WTC11 (cell line): ENCODE measurements at regions not wholly inside any gene's neighbourhood (a gene's known extent, or its start where the extent isn't known, plus 50 kb on each side); places are given as distances from the start of the nearest gene placed in this dataset.

ENCODE experiments used
- ATAC-seq: fragments of 200-7000 bp; cut with Tn5 transposase; 2 replicates; pipeline ENCODE4 v1.10.0; 2021; ENCODE audit warnings: mild to moderate bottlenecking, moderate library complexity
- CTCF ChIA-PET: fragments of 300-600 bp; sonication (Branson Sonifier 250); formaldehyde crosslinking; loops from one replicate; lab custom pipeline; 2021; ENCODE audit warnings: antibody characterized with exemption; lab: Charles Lee
- POLR2A ChIA-PET: fragments of 350-600 bp; sonication (Branson Sonifier 250); formaldehyde crosslinking; loops from one replicate; lab custom pipeline; 2021; ENCODE audit warnings: antibody characterized with exemption; lab: Charles Lee
- DNase-seq: peaks from one replicate; pipeline ENCODE4 v3.0.0; 2021; ENCODE audit warnings: low spot score
- H3K27ac Mint-ChIP-seq: 2 replicates; pipeline ENCODE4 v1.8.0; 2021; ENCODE audit warnings: mixed read lengths
- H3K27me3 Mint-ChIP-seq: 2 replicates; pipeline ENCODE4 v1.8.0; 2021; ENCODE audit warnings: low read depth, mild to moderate bottlenecking, moderate library complexity, mixed read lengths
- H3K36me3 Mint-ChIP-seq: 2 replicates; pipeline ENCODE4 v1.8.0; 2021; ENCODE audit warnings: mixed read lengths
- H3K4me1 Mint-ChIP-seq: 2 replicates; pipeline ENCODE4 v1.8.0; 2022; ENCODE audit warnings: mixed read lengths
- H3K4me3 Mint-ChIP-seq: 2 replicates; pipeline ENCODE4 v1.8.0; 2021; ENCODE audit warnings: mild to moderate bottlenecking, moderate library complexity, mixed read lengths
- H3K9me3 Mint-ChIP-seq: 2 replicates; pipeline ENCODE4 v1.8.0; 2021; ENCODE audit warnings: mixed read lengths
- ELF4 ChIP-seq: sonication (generic); formaldehyde crosslinking; IDR thresholded peaks from 2 replicates; pipeline ENCODE4 v1.8.1; 2022; ENCODE audit warnings: low read depth, mild to moderate bottlenecking, moderate library complexity, missing genetic modification reagents
- EMX1 ChIP-seq: fragments of 250-450 bp; sonication (Bioruptor Pico); IDR thresholded peaks from 2 replicates; pipeline ENCODE4 v1.8.0; 2021; ENCODE audit warnings: mild to moderate bottlenecking
- ESRRA ChIP-seq: sonication (generic); formaldehyde crosslinking; IDR thresholded peaks from 2 replicates; pipeline ENCODE4 v1.8.1; 2022; ENCODE audit warnings: mild to moderate bottlenecking, missing genetic modification reagents, borderline replicate concordance
- ETV6 ChIP-seq: sonication (generic); formaldehyde crosslinking; IDR thresholded peaks from 2 replicates; pipeline ENCODE4 v1.8.1; 2022; ENCODE audit warnings: mild to moderate bottlenecking, missing genetic modification reagents
- FOXK1 ChIP-seq: sonication (generic); formaldehyde crosslinking; IDR thresholded peaks from 2 replicates; pipeline ENCODE4 v1.8.0; 2022; ENCODE audit warnings: mild to moderate bottlenecking, moderate library complexity, missing genetic modification reagents
- FOXP1 ChIP-seq: sonication (generic); formaldehyde crosslinking; IDR thresholded peaks from 2 replicates; pipeline ENCODE4 v1.8.0; 2022; ENCODE audit warnings: missing genetic modification reagents, mild to moderate bottlenecking, moderate library complexity, borderline replicate concordance
- IRF2 ChIP-seq: sonication (generic); formaldehyde crosslinking; IDR thresholded peaks from 2 replicates; pipeline ENCODE4 v1.8.0; 2022; ENCODE audit warnings: low read depth, missing genetic modification reagents, borderline replicate concordance
- JUN ChIP-seq: sonication (generic); formaldehyde crosslinking; IDR thresholded peaks from 2 replicates; pipeline ENCODE4 v1.8.0; 2023; ENCODE audit warnings: mild to moderate bottlenecking, missing genetic modification reagents
- NR1H2 ChIP-seq: sonication (generic); formaldehyde crosslinking; IDR thresholded peaks from 2 replicates; pipeline ENCODE4 v1.9.0; 2021; ENCODE audit warnings: mild to moderate bottlenecking, moderate library complexity, missing genetic modification reagents
- NR2C2 ChIP-seq: sonication (generic); formaldehyde crosslinking; IDR thresholded peaks from 2 replicates; pipeline ENCODE4 v1.8.0; 2022; ENCODE audit warnings: mild to moderate bottlenecking, missing genetic modification reagents
- SMAD3 ChIP-seq: sonication (generic); formaldehyde crosslinking; IDR thresholded peaks from 2 replicates; pipeline ENCODE4 v1.8.0; 2022; ENCODE audit warnings: missing genetic modification reagents, mild to moderate bottlenecking, borderline replicate concordance
- SOX15 ChIP-seq: fragments of 250-450 bp; sonication (Bioruptor Pico); IDR thresholded peaks from 2 replicates; pipeline ENCODE4 v1.9.0; 2021; ENCODE audit warnings: mild to moderate bottlenecking
- TCF7 ChIP-seq: sonication (generic); formaldehyde crosslinking; IDR thresholded peaks from 2 replicates; pipeline ENCODE4 v1.8.0; 2022; ENCODE audit warnings: mild to moderate bottlenecking, low read depth, missing genetic modification reagents, moderate library complexity
- ZBTB21 ChIP-seq: sonication (generic); formaldehyde crosslinking; IDR thresholded peaks from 2 replicates; pipeline ENCODE4 v1.8.1; 2023; ENCODE audit warnings: mild to moderate bottlenecking, missing genetic modification reagents, borderline replicate concordance
- ZNF263 ChIP-seq: sonication (generic); formaldehyde crosslinking; IDR thresholded peaks from 2 replicates; pipeline ENCODE4 v1.8.1; 2022; ENCODE audit warnings: low read depth, mild to moderate bottlenecking, moderate library complexity, missing genetic modification reagents
- ZNF317 ChIP-seq: sonication (generic); formaldehyde crosslinking; IDR thresholded peaks from 2 replicates; pipeline ENCODE4 v1.8.1; 2023; ENCODE audit warnings: low read depth, mild to moderate bottlenecking, moderate library complexity, missing genetic modification reagents, borderline replicate concordance
- ZNF416 ChIP-seq: fragments of 250-450 bp; sonication (Bioruptor Pico); IDR thresholded peaks from 2 replicates; pipeline ENCODE4 v1.9.0; 2021; ENCODE audit warnings: mild to moderate bottlenecking, inconsistent platforms
- TF ChIP-seq, protein P1 (sequence below): sonication (generic); formaldehyde crosslinking; IDR thresholded peaks from 2 replicates; pipeline ENCODE4 v1.8.0; 2022; ENCODE audit warnings: mild to moderate bottlenecking, missing genetic modification reagents
- TF ChIP-seq, protein P2 (sequence below): fragments of 250-450 bp; sonication (Bioruptor Pico); IDR thresholded peaks from 2 replicates; pipeline ENCODE4 v2.1.2; 2022; ENCODE audit warnings: mild to moderate bottlenecking, moderate library complexity
- TF ChIP-seq, protein P3 (sequence below): fragments of 250-450 bp; sonication (Bioruptor Pico); conservative IDR thresholded peaks from 2 replicates; pipeline ENCODE4 v1.9.0; 2021; ENCODE audit warnings: mild to moderate bottlenecking

DNA sequence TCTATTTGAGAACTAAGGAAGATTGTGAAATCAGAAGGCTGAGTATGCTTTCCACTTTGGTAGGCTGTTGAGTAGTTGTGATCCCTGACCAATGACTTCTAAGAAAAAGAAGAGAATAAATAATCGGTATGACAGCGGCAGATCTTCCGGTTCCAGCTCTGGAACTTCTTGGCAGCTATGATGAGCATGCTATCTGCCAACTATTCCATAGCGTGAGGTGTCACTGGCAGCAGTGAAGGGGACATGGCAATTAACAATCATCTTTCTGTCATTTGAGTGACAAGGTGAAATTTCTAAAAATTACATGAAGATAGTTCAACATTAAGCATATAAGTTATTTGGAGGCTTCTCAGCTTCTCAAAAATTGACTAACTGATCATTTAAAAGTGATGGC lies 140.1 kb upstream of the NETO1 start (continued):
- TF ChIP-seq SMAD3 (CRISPR knock-in tag) (no peak), ESRRA (CRISPR knock-in tag) (no peak), TCF7 (no peak), NR1H2 (no peak), ZNF263 (CRISPR knock-in tag) (no peak), JUN (CRISPR knock-in tag) (no peak)

DNA sequence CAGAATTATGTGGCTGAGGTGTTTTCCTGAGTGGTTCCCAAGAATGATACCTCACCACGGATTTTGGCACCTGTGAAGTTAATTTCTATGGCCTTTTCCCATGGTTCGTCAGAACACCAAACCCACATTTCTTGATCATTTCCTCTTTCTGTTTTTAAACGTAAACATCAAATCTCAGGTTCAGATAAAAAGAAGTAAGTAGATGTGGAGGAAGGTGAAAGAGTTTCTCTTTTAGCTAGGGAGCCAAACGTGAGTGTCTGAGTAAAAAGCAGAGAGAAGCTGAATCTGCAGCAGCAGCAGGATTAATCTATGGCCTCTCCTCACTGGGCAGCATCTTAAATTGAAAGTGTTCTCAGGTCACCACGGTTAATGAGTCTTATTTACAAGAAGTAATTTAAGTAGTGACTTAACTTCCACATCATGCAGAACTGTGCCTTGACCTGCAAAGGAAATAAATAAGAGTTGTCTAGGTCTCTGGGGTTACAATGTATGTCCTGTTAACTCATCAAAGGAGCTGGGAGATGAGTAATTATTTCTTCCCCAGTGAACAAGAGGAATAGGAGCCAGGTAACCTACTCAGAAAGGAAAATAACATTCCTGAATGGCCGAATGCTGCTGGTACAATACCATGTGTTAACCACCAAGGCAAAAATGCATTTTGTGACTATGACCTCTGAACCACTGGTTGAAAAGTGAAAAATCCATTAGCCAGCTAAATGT lies 139.6 kb upstream of the NETO1 start:
- no peak for ATAC-seq
- no peak overlapping the region for H3K4me3 Mint-ChIP-seq

DNA sequence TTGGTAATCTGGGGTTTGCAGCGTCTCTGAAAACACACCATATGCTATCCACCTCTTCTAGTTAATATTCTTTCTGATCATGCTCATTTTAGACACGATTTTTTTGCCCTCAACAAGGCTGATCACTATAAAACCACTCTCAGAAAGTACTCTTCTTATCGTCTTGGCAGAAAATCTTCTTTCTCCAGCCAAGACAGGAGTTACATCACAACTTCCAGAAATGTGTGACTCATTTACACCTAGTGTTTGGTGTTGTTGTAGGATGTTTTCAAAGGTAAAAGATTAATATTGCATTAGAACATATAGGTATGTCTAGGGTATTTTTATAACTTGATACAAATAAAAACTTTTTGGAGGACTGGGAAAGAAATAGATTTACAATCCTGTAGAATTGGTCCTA lies 138.5 kb upstream of the NETO1 start:
- TF ChIP-seq JUN (CRISPR knock-in tag) (no peak), NR2C2 (CRISPR knock-in tag) (no peak), ZNF416 (no peak), ETV6 (CRISPR knock-in tag) (no peak), FOXP1 (CRISPR knock-in tag) (no peak), ZNF317 (CRISPR knock-in tag) (no peak), ZBTB21 (CRISPR knock-in tag) (no peak), SOX15 (CRISPR knock-in tag) (no peak), ELF4 (no peak)
- TF ChIP-seq, protein P1, sequence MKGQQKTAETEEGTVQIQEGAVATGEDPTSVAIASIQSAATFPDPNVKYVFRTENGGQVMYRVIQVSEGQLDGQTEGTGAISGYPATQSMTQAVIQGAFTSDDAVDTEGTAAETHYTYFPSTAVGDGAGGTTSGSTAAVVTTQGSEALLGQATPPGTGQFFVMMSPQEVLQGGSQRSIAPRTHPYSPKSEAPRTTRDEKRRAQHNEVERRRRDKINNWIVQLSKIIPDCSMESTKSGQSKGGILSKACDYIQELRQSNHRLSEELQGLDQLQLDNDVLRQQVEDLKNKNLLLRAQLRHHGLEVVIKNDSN (CRISPR knock-in tag), result no peak
- ChIA-PET CTCF (no interaction called here), POLR2A (no interaction called here)
- H3K36me3 Mint-ChIP-seq, result no peaks in the 10 kb centered on the region
- no peak overlapping the region for H3K4me3 Mint-ChIP-seq
- no peak for DNase-seq
- H3K27me3 Mint-ChIP-seq, result no peaks in the 10 kb centered on the region
- H3K27ac Mint-ChIP-seq, result no peak overlapping the region
- no peaks in the 10 kb centered on the region for H3K9me3 Mint-ChIP-seq
- no peaks in the 10 kb centered on the region; the same call in 1 of the 2 replicates for H3K4me1 Mint-ChIP-seq
- ATAC-seq, result no peak

More for the DNA sequence above, 139.6 kb upstream of the NETO1 start:
- H3K4me1 Mint-ChIP-seq, result no peaks in the 10 kb centered on the region; the same call in 1 of the 2 replicates
- no peak for DNase-seq
- H3K27ac Mint-ChIP-seq, result peak overlapping the region; percentile 57; the same call in 1 of the 2 replicates
- no peaks in the 10 kb centered on the region for H3K9me3 Mint-ChIP-seq
- ChIA-PET CTCF (no interaction called here), POLR2A (no interaction called here)
- TF ChIP-seq EMX1 (no peak), ZNF263 (CRISPR knock-in tag) (no peak), IRF2 (CRISPR knock-in tag) (no peak), FOXK1 (CRISPR knock-in tag) (no peak)
- TF ChIP-seq, protein P2, sequence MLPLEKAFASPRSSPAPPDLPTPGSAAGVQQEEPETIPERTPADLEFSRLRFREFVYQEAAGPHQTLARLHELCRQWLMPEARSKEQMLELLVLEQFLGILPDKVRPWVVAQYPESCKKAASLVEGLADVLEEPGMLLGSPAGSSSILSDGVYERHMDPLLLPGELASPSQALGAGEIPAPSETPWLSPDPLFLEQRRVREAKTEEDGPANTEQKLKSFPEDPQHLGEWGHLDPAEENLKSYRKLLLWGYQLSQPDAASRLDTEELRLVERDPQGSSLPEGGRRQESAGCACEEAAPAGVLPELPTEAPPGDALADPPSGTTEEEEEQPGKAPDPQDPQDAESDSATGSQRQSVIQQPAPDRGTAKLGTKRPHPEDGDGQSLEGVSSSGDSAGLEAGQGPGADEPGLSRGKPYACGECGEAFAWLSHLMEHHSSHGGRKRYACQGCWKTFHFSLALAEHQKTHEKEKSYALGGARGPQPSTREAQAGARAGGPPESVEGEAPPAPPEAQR (CRISPR knock-in tag), result no peak
- TF ChIP-seq, protein P3, sequence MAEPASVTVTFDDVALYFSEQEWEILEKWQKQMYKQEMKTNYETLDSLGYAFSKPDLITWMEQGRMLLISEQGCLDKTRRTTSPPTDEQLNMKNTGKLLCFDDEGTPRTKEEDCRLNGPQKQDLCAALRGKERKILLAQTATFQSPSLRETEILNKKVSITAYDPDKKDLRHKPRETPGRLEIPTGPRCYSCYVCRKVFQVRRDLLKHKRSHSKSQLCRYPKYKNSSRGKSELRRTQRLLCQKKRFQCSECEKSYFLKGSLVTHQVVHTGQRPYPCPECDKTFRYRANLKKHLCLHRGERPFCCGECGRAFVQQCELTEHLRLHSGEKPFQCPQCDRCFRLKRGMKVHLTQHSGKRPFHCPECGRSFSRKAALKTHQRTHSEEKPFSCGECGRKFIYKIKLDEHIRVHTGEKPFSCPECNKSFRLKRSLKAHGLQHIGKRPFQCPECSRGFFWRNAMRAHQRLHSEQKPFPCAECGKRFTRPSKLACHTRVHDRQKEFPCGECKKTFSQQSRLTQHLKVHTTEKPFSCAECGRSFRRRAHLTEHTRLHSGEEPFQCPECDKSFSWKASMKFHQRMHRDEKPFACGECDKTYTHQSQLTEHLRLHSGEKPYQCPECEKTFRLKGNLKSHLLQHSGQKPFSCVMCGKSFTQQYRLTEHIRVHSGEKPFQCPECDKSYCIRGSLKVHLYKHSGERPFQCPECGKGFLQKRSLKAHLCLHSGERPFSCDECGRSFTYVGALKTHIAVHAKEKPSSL, result no peak
- H3K27me3 Mint-ChIP-seq, result no peaks in the 10 kb centered on the region
- H3K36me3 Mint-ChIP-seq, result no peaks in the 10 kb centered on the region
